Gastroesophageal sphincter (tissue), 4 donors: ENCODE measurements at regions not wholly inside any gene's neighbourhood (a gene's known extent, or its start where the extent isn't known, plus 50 kb on each side); places are given as distances from the start of the nearest gene placed in this dataset.

Experiments
- ATAC-seq: fragments of 150-250 bp; one replicate; pipeline ENCODE4 v1.9.1; 2016; ENCODE audit warnings: mild to moderate bottlenecking, moderate library complexity
- H3K27ac ChIP-seq, 4 donors: fragments of 200-600 bp; sonication (generic) in 3 of 4; 1 replicate in 3 of 4; 2 replicates in 1 of 4; pipeline ENCODE4 v1.5.1; 2016 to 2019
- H3K27me3 ChIP-seq: fragments of 200-600 bp; sonication (generic); one replicate; pipeline ENCODE4 v1.5.1; 2019
- H3K36me3 ChIP-seq, 2 donors: fragments of 200-600 bp; sonication (generic); one replicate each; pipeline ENCODE4 v1.5.1; 2019; ENCODE audit warnings: control low read depth in 1 of 2
- H3K4me1 ChIP-seq, 3 donors: fragments of 200-600 bp; sonication (generic); 1 replicate in 2 of 3; 2 replicates in 1 of 3; pipeline ENCODE4 v1.5.1; 2016 to 2019; ENCODE audit warnings: control low read depth in 2 of 3
- H3K4me3 ChIP-seq, 2 donors: fragments of 200-600 bp; sonication (generic); one replicate each; pipeline ENCODE4 v1.5.1; 2019; ENCODE audit warnings: mild to moderate bottlenecking in 1 of 2, moderate library complexity in 1 of 2
- H3K9me3 ChIP-seq, 3 donors: fragments of 200-600 bp; sonication (generic); one replicate each; pipeline ENCODE4 v1.5.1; 2017 to 2019; ENCODE audit warnings: control low read depth in 2 of 3
- EP300 ChIP-seq: sonication (generic); formaldehyde crosslinking; IDR thresholded peaks from one replicate; pipeline ENCODE4 v1.6.1; 2017; ENCODE audit warnings: antibody characterized with exemption, mild to moderate bottlenecking
- POLR2A ChIP-seq, 2 donors: fragments of 450-650 bp; IDR thresholded peaks; one replicate each; pipeline ENCODE4 v1.6.1; 2017; ENCODE audit warnings: antibody characterized with exemption in 2 of 2, mild to moderate bottlenecking in 2 of 2, moderate library complexity in 1 of 2
- POLR2AphosphoS5 ChIP-seq: sonication (generic); formaldehyde crosslinking; IDR thresholded peaks from one replicate; pipeline ENCODE4 v1.6.1; 2017; ENCODE audit warnings: antibody characterized with exemption
- WGBS, 2 donors: methylation state at CpG; one replicate each; pipeline ENCODE4 v1.1.5; 2018; ENCODE audit warnings: low coverage in 1 of 2; 5-methylcytosine and 5-hydroxymethylcytosine counted together
- TF ChIP-seq, protein P1 (sequence below), 4 experiments: fragments of 200-600 bp in 2 of 4; fragments of 450-650 bp in 2 of 4; sonication (generic) in 1 of 4; IDR thresholded peaks; one replicate each; pipeline ENCODE4 v1.5.1; 2017 to 2019; ENCODE audit warnings: antibody characterized with exemption in 4 of 4, mild to moderate bottlenecking in 2 of 4, moderate library complexity in 2 of 4

DNA sequence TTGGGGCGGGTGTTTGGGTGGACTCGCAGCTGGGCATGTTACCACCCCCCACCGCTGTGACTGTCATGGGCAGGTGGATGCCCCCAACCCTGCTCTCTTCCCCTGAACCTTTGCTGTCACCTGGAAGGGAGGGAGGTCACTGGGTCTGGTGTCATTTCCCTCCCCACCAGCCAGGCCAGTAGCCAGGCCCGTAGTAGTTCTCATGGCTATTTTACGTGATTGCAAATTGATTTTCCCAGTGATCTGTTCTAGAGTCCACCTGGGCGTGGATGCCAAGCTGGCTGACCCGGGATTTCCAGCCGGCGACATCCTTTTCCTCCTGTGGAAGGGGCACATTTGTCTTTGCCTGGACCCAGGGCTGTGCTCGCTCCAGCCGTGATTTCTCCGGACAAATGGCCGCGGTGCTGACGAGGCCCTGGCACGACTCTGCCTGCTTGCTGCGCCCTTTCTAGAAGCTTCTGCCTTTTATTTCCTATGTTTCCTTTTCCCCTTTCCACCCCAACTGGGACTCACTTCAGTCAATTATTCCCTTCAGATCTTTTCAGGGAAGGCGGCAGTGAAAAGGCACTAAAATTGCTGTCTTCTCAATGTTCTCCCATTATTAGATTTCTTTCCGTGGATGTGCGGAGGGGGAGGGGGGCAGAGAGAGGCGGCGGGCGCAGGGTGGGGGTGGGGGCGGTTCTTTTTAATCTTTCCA lies 226.9 kb upstream of the CIBAR2 start:
- no peak overlapping the region for H3K4me3 ChIP-seq
- H3K9me3 ChIP-seq = no peaks in the 10 kb centered on the region
- no peaks in the 10 kb centered on the region for H3K36me3 ChIP-seq
- H3K4me1 ChIP-seq = peaks cover 0 to 9% (median 0%) of the 10 kb centered on the region in 3 donors
- no peak overlapping the region for H3K27ac ChIP-seq
- no peak for ATAC-seq
- TF ChIP-seq, protein P1, sequence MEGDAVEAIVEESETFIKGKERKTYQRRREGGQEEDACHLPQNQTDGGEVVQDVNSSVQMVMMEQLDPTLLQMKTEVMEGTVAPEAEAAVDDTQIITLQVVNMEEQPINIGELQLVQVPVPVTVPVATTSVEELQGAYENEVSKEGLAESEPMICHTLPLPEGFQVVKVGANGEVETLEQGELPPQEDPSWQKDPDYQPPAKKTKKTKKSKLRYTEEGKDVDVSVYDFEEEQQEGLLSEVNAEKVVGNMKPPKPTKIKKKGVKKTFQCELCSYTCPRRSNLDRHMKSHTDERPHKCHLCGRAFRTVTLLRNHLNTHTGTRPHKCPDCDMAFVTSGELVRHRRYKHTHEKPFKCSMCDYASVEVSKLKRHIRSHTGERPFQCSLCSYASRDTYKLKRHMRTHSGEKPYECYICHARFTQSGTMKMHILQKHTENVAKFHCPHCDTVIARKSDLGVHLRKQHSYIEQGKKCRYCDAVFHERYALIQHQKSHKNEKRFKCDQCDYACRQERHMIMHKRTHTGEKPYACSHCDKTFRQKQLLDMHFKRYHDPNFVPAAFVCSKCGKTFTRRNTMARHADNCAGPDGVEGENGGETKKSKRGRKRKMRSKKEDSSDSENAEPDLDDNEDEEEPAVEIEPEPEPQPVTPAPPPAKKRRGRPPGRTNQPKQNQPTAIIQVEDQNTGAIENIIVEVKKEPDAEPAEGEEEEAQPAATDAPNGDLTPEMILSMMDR (IDR thresholded peaks at IDR 0.05) = no peak
- no peak for TF ChIP-seq POLR2AphosphoS5
- no peak for TF ChIP-seq EP300
- no peak for TF ChIP-seq POLR2A (IDR thresholded peaks at IDR 0.05)
- H3K27me3 ChIP-seq = no peaks in the 10 kb centered on the region
- 77 to 82% methylated on average over 12 to 15 of the region's 24 CpGs for WGBS, 2 donors

DNA sequence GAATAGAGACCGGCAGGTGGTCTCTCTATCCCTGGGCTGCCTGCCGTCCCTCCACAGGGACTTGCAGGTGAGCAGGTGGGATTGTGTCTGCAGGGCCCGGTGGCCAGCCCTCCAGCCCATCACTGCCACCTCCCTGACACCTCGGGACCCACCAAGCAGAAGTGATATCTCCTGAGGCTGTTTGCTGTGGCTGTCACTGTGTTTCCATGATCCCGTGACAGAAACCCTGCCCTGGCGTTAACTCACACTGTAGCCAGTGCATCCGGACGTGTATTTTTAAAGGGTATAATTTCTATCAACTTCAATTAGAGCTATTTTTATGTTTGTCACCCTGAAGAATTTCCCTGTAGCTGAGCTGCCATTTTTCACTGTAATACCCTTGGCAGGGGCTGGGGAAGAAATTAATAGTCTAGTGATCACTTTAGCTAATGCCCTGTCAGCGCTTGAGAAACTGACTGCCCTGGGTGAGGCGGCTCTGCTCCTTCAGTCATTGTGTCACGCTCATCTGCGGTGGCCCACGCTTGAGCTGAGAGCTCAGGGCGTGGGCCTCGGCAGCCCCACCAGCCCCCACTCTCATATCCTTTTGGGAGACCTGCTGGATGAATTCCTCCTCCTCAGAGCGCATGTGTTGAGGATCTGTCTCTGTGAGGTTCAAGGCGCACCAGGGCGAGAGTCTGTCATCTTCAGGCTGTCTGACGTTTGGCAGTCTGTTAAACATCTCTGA lies 229.9 kb upstream of the CIBAR2 start:
- whole genome bisulfite sequencing, 2 donors = 74% methylated on average over 5 of the region's 19 CpGs; no CpG with 5 or more reads in 1 of the 2 donors
- Histone ChIP-seq H3K4me3 (no peak overlapping the region), H3K36me3 (no peaks in the 10 kb centered on the region), H3K4me1 (peaks cover 0 to 9% (median 0%) of the 10 kb centered on the region in 3 donors), H3K27me3 (no peaks in the 10 kb centered on the region), H3K9me3 (no peaks in the 10 kb centered on the region), H3K27ac (no peak overlapping the region)
- no peak for ATAC-seq
- TF ChIP-seq EP300 = no peak
- TF ChIP-seq, protein P1 (IDR thresholded peaks at IDR 0.05) = no peak
- TF ChIP-seq POLR2AphosphoS5 = no peak
- TF ChIP-seq POLR2A (IDR thresholded peaks at IDR 0.05) = no peak

DNA sequence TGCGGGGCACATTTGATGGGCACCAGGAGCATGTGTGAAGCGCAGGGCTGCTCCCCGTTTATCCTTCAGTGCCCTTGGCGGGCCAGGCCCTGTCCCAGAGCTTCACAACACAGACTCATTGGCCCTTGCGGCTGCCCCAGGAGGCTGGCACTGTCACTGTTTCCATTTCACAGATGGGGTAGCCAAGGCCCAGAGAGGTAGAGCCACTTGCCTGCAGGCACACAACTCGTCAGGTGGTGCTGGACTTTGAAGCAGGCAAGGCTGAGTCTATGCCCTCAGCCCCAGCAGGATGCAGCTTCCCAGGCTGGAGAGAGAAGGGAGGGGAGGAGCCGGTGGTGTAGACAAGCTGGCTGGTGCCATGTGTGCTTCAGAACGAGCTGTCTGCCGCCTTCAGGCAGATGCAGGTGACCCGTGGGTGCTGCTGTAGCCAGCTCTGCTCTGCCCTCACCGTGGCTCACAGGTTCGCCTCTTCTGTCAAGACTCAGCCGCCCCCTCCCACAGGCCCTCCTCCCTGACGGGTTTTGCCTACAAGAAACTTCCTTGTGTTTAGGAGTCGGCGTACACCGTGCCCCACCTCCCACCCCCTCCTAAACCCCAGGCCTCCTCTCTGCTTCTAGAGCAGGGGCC lies 232.3 kb upstream of the CIBAR2 start:
- no peak for ATAC-seq
- TF ChIP-seq EP300 = no peak
- TF ChIP-seq POLR2A (IDR thresholded peaks at IDR 0.05) = no peak
- TF ChIP-seq, protein P1 (IDR thresholded peaks at IDR 0.05) = no peak
- TF ChIP-seq POLR2AphosphoS5 = no peak
- Histone ChIP-seq H3K27ac (no peak overlapping the region), H3K4me1 (peaks cover 0 to 10% (median 0%) of the 10 kb centered on the region in 3 donors), H3K4me3 (no peak overlapping the region), H3K9me3 (no peaks in the 10 kb centered on the region), H3K27me3 (no peaks in the 10 kb centered on the region), H3K36me3 (no peaks in the 10 kb centered on the region)
- WGBS, 2 donors = 85% methylated on average over 8 of the region's 17 CpGs; no CpG with 5 or more reads in 1 of the 2 donors

DNA sequence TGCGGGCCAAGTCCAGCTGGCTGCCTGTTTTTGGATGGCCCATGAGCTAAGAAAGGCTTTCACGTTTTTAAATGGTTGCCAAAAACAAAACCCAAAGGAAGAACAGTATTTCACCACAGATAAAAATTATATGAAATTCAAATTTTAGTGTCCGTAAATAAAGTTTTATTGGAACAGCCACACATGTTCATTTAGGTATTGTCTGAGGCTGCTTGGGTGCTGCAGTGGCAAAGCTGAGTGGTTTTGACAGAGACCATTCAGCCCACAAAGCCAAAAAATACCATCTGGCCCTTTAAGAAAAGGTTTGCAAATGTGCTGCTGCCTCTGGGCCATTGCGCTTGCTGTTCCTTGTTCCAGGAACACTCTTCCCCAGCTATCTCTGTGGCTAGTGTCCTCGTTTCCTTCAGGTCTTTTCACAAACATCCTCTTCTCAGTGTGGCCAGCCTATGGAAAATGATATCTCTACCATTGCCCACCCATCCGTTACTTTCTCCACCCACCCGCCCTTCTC lies 232.9 kb upstream of the CIBAR2 start:
- H3K4me3 ChIP-seq = no peak overlapping the region
- no peak for ATAC-seq
- WGBS, 2 donors = 63 to 79% methylated on average over 3 to 5 of the region's 7 CpGs
- peaks cover 0 to 16% (median 2%) of the 10 kb centered on the region in 3 donors for H3K4me1 ChIP-seq
- no peaks in the 10 kb centered on the region for H3K36me3 ChIP-seq
- no peaks in the 10 kb centered on the region for H3K27me3 ChIP-seq
- H3K27ac ChIP-seq = no peak overlapping the region
- no peak for TF ChIP-seq EP300
- TF ChIP-seq, protein P1 (IDR thresholded peaks at IDR 0.05) = no peak
- TF ChIP-seq POLR2A (IDR thresholded peaks at IDR 0.05) = no peak
- H3K9me3 ChIP-seq = no peaks in the 10 kb centered on the region
